ENCODE measurements at regions not wholly inside any gene's neighbourhood (a gene's known extent, or its start where the extent isn't known, plus 50 kb on each side); places are given as distances from the start of the nearest gene placed in this dataset.

DNA sequence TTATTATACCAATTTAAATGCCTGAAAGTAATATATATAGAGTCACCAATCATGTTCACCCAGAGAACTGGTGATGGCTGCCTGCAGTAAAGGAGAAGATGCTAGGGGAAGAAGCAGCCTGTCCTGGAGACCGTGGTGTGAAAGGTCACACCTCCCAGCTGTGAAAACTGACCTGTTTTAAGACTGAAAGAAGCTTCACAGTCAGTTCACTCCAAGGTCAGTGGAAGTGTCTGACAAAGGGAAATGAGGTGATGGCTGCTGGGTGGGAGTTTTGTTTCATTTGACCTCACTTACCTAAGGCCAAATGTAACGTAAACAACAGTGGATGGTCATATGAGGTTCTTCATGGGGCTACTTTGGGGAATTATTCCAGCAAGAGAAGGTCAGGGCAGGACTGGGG lies 352.1 kb upstream of the GATB start:
- DNase-seq (ENCODE audit: low spot score): no peak

GRCh38 chr4:152112190-152112589 lies 351.4 kb upstream of the GATB start:
- no peak for DNase-seq (ENCODE audit: low spot score)

- DNase-seq (ENCODE audit: low spot score): no peak
These were observed 350.0 kb upstream of the GATB start for GRCh38 chr4:152110780-152111179.

GRCh38 chr4:152109531-152110509 lies 349.0 kb upstream of the GATB start:
- DNase-seq (ENCODE audit: low spot score): no peak

DNA sequence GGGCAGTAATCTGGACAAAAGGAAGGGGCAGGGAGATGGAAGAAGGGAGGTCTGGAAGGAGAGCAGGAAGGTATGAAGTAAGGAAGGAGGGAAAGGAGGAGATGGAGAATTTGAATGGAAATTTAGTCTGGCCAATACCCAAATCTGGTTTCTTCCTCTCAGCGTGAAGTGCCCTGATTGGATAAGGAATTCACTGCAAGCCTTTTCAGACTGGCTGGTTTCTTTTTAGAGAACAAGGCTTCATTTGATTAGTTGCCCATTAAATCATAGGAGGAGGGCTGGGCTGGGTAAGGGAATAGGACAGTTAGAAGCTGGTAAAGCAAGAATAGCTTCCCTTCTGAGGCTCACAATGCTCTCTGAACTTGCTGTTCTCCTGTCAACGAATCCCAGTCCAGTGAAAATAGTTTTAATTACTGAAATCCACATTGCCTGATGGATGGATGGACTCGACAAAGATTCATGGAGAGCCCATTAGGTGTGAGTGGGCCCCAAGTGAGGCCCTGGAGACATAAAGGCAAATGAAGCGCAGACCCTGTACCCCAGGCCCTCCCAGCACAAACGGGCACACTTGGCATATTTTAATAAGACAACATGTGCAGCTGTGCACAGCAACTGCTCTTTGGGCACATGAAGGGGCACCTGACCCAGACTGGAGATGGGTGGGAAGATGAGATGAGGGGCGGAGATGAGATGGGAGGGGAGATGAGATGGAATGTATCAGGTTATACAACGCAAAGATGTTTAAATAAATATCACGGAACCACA lies 347.1 kb upstream of the GATB start:
- DNase-seq (ENCODE audit: low spot score): no peak

DNA sequence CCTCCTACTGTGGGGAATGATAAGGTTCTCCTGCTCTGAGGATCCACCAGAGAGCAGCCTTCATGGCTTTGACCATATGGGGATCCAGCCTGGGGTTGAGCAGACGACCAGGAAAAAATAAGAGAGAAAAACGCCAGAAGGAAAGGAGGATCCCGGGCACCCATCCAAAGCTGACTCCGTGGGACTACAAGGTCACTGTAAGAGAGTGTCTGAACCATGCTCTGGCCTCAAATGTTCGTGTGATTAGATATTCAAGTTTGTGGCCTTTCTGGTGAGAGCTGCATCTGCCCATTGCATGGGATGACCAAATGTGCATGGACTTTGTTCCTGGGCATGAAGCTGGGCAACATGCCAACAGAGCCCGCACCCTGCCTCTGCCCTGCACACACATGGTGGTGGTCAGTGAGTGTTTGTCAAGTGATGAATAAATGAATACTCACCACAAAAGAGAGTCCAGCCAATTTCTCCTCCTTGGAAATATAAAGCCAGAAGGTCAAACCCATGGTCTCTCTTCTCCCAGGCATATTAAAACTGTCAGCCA lies 346.0 kb upstream of the GATB start:
- no peak for DNase-seq (ENCODE audit: low spot score)

GRCh38 chr4:152106113-152106763 lies 345.4 kb upstream of the GATB start:
- DNase-seq (ENCODE audit: low spot score): peak; percentile 66

DNA sequence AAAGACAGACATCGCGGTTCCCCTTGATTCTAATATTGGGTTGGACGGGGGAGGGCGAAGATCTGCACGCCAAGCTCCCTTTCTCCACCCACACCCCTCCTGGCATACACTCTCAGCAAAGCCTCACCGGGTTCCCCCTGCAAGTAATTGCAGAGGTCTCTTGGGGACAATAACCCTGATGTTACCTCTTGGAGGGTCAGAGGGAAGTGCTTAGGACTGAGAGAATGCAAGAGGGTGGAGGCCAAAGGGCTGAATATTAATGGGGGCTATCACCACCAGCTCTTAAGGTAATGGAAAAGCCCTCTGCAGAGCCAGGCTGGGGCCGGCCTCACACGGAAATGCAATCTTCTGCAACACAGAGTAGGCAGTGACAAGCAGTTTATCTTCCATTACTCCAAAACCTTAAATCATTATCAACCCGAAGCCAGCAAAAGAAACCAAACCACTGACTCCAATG lies 344.1 kb upstream of the GATB start:
- peak; percentile 79 for DNase-seq (ENCODE audit: low spot score)

- no peak for DNase-seq (ENCODE audit: low spot score)
These were observed 343.5 kb upstream of the GATB start for GRCh38 chr4:152104356-152104755.

- DNase-seq (ENCODE audit: low spot score): no peak
These were observed 342.5 kb upstream of the GATB start for GRCh38 chr4:152103181-152103901.

DNA sequence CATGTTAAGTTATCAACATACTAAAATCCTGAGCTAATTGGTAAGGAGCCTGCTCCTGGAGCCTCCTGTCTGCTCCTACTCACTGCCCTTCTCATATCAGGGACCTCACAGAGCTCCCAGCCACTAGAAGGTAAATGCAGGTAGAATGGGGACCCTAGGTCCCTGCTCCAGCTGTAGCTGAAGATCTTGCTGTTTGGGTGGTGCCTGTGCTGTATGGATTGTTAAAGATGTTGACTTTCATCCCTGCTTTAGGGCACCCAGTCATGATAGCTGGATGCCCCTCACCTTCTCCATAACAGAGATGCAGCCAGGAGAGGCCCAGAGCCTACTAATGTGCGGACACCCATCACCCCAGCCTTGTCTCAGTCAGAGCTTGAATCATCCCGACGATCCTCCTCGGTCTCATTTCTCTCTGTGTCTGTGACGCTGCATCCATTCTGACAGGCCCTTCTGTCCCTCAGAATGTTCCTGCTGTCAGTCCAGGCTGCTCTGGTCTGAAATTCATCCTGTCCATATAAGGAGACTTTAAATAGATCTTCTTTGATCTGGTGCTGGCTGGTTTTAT lies 341.7 kb upstream of the GATB start:
- no peak for DNase-seq (ENCODE audit: low spot score)

- no peak for DNase-seq (ENCODE audit: low spot score)
These were observed 341.0 kb upstream of the GATB start for GRCh38 chr4:152101556-152102435.

- peak; percentile 26 for DNase-seq (ENCODE audit: low spot score)
These were observed 339.8 kb upstream of the GATB start for GRCh38 chr4:152100379-152101201.

DNA sequence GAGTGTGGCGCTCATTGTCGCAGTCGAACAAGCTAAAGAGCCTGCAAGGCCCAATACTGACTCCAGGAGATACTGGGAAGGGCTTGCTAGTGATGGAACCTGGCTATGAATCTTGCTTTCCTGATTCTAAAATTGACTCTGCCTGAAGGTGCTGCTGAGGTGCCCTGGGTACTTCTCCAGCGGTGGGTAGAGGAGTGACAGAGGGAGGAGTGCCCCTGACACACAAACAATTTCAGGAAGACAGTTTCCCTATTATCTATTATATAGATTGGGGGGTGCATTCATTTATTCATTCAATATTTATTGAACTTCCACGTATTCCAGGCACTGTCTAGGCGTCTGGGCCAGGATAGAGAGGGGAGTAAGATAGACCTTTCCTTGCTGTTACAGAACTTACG lies 339.2 kb upstream of the GATB start:
- DNase-seq (ENCODE audit: low spot score): no peak

GRCh38 chr4:152099555-152099954 lies 338.7 kb upstream of the GATB start:
- no peak for DNase-seq (ENCODE audit: low spot score)

DNA sequence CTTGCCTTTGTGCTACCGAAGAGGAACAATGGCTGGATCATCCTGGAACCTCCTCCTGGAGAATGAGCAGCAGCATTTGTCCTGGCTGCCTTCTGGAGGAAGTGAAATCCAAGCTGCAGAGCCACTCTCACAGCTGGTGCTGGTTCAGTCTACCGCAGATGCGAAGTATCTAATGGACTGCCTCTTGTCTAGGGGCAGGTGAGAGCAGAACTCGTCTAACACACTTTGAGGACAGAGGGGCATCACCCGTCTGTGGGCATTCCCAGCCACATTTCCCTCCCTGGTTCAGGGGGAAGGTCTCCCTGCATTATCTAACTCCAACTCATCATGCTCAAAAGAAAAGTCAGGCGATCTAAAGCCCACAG lies 338.2 kb upstream of the GATB start:
- DNase-seq (ENCODE audit: low spot score): no peak

GRCh38 chr4:152098365-152099060 lies 337.7 kb upstream of the GATB start:
- no peak for DNase-seq (ENCODE audit: low spot score)

DNA sequence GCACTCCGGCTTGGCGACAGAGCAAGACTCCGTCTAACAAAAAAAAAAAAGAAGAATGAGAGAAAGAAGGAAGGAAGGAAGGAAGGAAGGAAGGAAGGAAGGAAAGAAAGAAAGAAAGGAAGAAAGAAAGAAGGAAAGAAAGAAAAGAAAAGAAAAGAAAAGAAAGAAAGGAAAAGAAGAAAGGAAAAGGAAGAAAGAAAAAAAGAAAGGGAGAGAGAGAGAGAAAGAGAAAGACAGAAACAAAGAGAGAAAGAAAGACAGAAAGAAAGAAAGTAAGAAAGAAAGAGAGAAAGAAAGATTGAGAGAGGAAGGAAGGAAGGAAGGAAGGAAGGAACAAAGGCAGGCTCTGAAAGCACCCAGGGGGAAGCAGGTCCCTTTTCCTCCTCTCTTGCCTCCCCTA lies 336.6 kb upstream of the GATB start:
- no peak for DNase-seq (ENCODE audit: low spot score)

DNA sequence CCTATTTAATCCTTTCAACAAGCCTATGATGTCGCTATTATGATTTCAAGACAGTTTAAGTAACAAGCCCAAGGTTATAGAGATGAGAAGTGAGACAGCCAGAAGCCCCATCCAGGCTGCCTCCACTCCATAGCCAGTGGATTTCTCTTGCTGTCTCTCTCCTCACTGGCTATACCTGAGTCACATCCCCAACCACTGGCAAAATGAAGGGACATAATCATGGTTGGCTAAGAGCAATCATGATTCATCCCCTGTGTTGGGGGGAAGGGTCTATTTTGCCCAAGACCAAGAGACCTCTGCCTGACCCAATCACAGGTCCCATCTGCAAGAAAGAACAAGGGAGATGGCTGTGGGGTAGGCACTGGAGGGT lies 334.9 kb upstream of the GATB start:
- DNase-seq (ENCODE audit: low spot score): no peak

All from putamen (tissue), 1 donor.